ENCODE measurements at regions not wholly inside any gene's neighbourhood (a gene's known extent, or its start where the extent isn't known, plus 50 kb on each side); places are given as distances from the start of the nearest gene placed in this dataset.

GRCh38 chr10:21257919-21258318 is 267.6 kb downstream of the SKIDA1 start:
- TF ChIP-seq, protein P1, sequence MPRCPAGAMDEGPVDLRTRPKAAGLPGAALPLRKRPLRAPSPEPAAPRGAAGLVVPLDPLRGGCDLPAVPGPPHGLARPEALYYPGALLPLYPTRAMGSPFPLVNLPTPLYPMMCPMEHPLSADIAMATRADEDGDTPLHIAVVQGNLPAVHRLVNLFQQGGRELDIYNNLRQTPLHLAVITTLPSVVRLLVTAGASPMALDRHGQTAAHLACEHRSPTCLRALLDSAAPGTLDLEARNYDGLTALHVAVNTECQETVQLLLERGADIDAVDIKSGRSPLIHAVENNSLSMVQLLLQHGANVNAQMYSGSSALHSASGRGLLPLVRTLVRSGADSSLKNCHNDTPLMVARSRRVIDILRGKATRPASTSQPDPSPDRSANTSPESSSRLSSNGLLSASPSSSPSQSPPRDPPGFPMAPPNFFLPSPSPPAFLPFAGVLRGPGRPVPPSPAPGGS (IDR thresholded peaks at IDR 0.05; ENCODE audit: borderline replicate concordance, insufficient read depth, low read depth, low read length, poor library complexity, severe bottlenecking), result no peak
- TF ChIP-seq TCF12 (IDR thresholded peaks at IDR 0.05; ENCODE audit: low read depth, low read length) (no peak), POLR2AphosphoS5 (IDR thresholded peaks at IDR 0.05; ENCODE audit: low read length) (no peak), RBBP5 (conservative IDR thresholded peaks at IDR 0.05) (no peak), POLR2A (IDR thresholded peaks at IDR 0.05; ENCODE audit: low read depth, low read length) (no peak), CBFB (IDR thresholded peaks at IDR 0.05; ENCODE audit: low read depth) (no peak), RCOR1 (conservative IDR thresholded peaks at IDR 0.05; ENCODE audit: low read depth, low read length) (no peak), MEF2B (IDR thresholded peaks at IDR 0.05; ENCODE audit: partially characterized antibody, poor library complexity, severe bottlenecking) (no peak), RAD51 (IDR thresholded peaks at IDR 0.05) (no peak), TARDBP (IDR thresholded peaks at IDR 0.05; ENCODE audit: borderline replicate concordance) (no peak), MTA2 (IDR thresholded peaks at IDR 0.05; ENCODE audit: low read depth) (no peak), YY1 (IDR thresholded peaks at IDR 0.05; ENCODE audit: low read depth, low read length) (no peak), FOXM1 (IDR thresholded peaks at IDR 0.05; ENCODE audit: low read depth, low read length) (no peak)
- TF ChIP-seq, protein P2, sequence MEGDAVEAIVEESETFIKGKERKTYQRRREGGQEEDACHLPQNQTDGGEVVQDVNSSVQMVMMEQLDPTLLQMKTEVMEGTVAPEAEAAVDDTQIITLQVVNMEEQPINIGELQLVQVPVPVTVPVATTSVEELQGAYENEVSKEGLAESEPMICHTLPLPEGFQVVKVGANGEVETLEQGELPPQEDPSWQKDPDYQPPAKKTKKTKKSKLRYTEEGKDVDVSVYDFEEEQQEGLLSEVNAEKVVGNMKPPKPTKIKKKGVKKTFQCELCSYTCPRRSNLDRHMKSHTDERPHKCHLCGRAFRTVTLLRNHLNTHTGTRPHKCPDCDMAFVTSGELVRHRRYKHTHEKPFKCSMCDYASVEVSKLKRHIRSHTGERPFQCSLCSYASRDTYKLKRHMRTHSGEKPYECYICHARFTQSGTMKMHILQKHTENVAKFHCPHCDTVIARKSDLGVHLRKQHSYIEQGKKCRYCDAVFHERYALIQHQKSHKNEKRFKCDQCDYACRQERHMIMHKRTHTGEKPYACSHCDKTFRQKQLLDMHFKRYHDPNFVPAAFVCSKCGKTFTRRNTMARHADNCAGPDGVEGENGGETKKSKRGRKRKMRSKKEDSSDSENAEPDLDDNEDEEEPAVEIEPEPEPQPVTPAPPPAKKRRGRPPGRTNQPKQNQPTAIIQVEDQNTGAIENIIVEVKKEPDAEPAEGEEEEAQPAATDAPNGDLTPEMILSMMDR (IDR thresholded peaks at IDR 0.05 in 2 of 3, conservative IDR thresholded peaks at IDR 0.05 in 1 of 3; ENCODE audit: control insufficient read depth in 2 of 3, extremely low read depth in 1 of 3, insufficient read depth in 1 of 3, low read depth in 3 of 3, low read length in 3 of 3), result no peak
